ENCODE measurements at regions not wholly inside any gene's neighbourhood (a gene's known extent, or its start where the extent isn't known, plus 50 kb on each side); places are given as distances from the start of the nearest gene placed in this dataset.

GRCh38 chr5:86500947-86501346, 116.8 kb upstream of the COX7C start:
- TF ChIP-seq CTCF (IDR thresholded peaks at IDR 0.05) = no peak
- TF ChIP-seq POLR2A (IDR thresholded peaks at IDR 0.05) = no peak

Measured in stomach (tissue), 4 donors.